ENCODE measurements at regions not wholly inside any gene's neighbourhood (a gene's known extent, or its start where the extent isn't known, plus 50 kb on each side); places are given as distances from the start of the nearest gene placed in this dataset.

GRCh38 chr13:75021151-75021550, 460.8 kb downstream of the TBC1D4 start:
- H3K4me1 ChIP-seq, result no peaks in the 10 kb centered on the region
- 50% methylated on average over 5 of the region's 5 CpGs for WGBS (ENCODE audit: insufficient coverage, low coverage, low lambda C conversion rate, missing lambda C conversion rate)
- intact Hi-C loops (cut with DNase I), result no loop called here
- DNase-seq (no peak), ATAC-seq (no peak)
- H3K36me3 ChIP-seq, result no peaks in the 10 kb centered on the region
- H3K4me3 ChIP-seq, result no peak overlapping the region
- TF ChIP-seq CTCF (IDR thresholded peaks at IDR 0.05) (no peak), POLR2A (IDR thresholded peaks at IDR 0.05) (no peak)
- H3K27me3 ChIP-seq, result no peaks in the 10 kb centered on the region
- H3K27ac ChIP-seq, result no peak overlapping the region
- no peaks in the 10 kb centered on the region for H3K9me3 ChIP-seq

GRCh38 chr13:75016225-75016624, 465.7 kb downstream of the TBC1D4 start:
- Histone ChIP-seq H3K4me1 (no peaks in the 10 kb centered on the region), H3K36me3 (no peaks in the 10 kb centered on the region), H3K9me3 (no peaks in the 10 kb centered on the region), H3K27me3 (no peaks in the 10 kb centered on the region), H3K27ac (no peak overlapping the region), H3K4me3 (no peak overlapping the region)
- WGBS (ENCODE audit: insufficient coverage, low coverage, low lambda C conversion rate, missing lambda C conversion rate), result 52% methylated on average over 1 of the region's 1 CpG
- TF ChIP-seq POLR2A (IDR thresholded peaks at IDR 0.05) (no peak), CTCF (IDR thresholded peaks at IDR 0.05) (no peak)
- intact Hi-C loops (cut with DNase I), result no loop called here
- ATAC-seq, result no peak
- no peak for DNase-seq

- Histone ChIP-seq H3K4me3 (no peak overlapping the region), H3K9me3 (no peaks in the 10 kb centered on the region), H3K4me1 (no peaks in the 10 kb centered on the region), H3K27ac (no peak overlapping the region), H3K36me3 (no peaks in the 10 kb centered on the region), H3K27me3 (no peaks in the 10 kb centered on the region)
- intact Hi-C loops (cut with DNase I), result no loop called here
- ATAC-seq, result no peak
- DNase-seq, result no peak
- no peak for TF ChIP-seq POLR2A (IDR thresholded peaks at IDR 0.05)
- no peak for TF ChIP-seq CTCF (IDR thresholded peaks at IDR 0.05)
- WGBS (ENCODE audit: insufficient coverage, low coverage, low lambda C conversion rate, missing lambda C conversion rate), result 78% methylated on average over 3 of the region's 4 CpGs
Observed at GRCh38 chr13:75013818-75014217, 468.2 kb downstream of the TBC1D4 start.

- no peak for DNase-seq
- no peak overlapping the region for H3K4me3 ChIP-seq
- H3K27me3 ChIP-seq, result no peaks in the 10 kb centered on the region
- intact Hi-C loops (cut with DNase I), result no loop called here
- H3K36me3 ChIP-seq, result no peaks in the 10 kb centered on the region
- no peak overlapping the region for H3K27ac ChIP-seq
- TF ChIP-seq POLR2A (IDR thresholded peaks at IDR 0.05), result no peak
- no peak for TF ChIP-seq CTCF (IDR thresholded peaks at IDR 0.05)
- H3K9me3 ChIP-seq, result no peaks in the 10 kb centered on the region
- H3K4me1 ChIP-seq, result no peaks in the 10 kb centered on the region
- ATAC-seq, result no peak
- 74% methylated on average over 4 of the region's 4 CpGs for WGBS (ENCODE audit: insufficient coverage, low coverage, low lambda C conversion rate, missing lambda C conversion rate)
Observed at GRCh38 chr13:75010941-75011340, 471.0 kb downstream of the TBC1D4 start.

GRCh38 chr13:75008926-75009325, 473.0 kb downstream of the TBC1D4 start:
- Histone ChIP-seq H3K27me3 (no peaks in the 10 kb centered on the region), H3K27ac (no peak overlapping the region), H3K4me3 (no peak overlapping the region), H3K9me3 (no peaks in the 10 kb centered on the region), H3K4me1 (no peaks in the 10 kb centered on the region), H3K36me3 (no peaks in the 10 kb centered on the region)
- ATAC-seq, result no peak
- TF ChIP-seq POLR2A (IDR thresholded peaks at IDR 0.05), result no peak
- TF ChIP-seq CTCF (IDR thresholded peaks at IDR 0.05), result no peak
- no peak for DNase-seq
- intact Hi-C loops (cut with DNase I), result no loop called here
